Osteocyte (in vitro differentiated cells): ENCODE measurements at regions not wholly inside any gene's neighbourhood (a gene's known extent, or its start where the extent isn't known, plus 50 kb on each side); places are given as distances from the start of the nearest gene placed in this dataset.

ENCODE experiments used
- DNase-seq: peaks from one replicate; pipeline ENCODE4 v3.0.0; 2021; ENCODE audit warnings: mixed read lengths; ENCODE audit not compliant: unreplicated experiment; ENCODE audit errors: extremely low spot score
- H3K27ac Mint-ChIP-seq: one replicate; pipeline ENCODE4 v1.8.0; 2021; ENCODE audit warnings: mild to moderate bottlenecking, mixed read lengths; ENCODE audit not compliant: unreplicated experiment
- H3K27me3 Mint-ChIP-seq: one replicate; pipeline ENCODE4 v1.8.0; 2021; ENCODE audit warnings: mixed read lengths; ENCODE audit not compliant: unreplicated experiment
- H3K36me3 Mint-ChIP-seq: one replicate; pipeline ENCODE4 v1.8.0; 2021; ENCODE audit warnings: mixed read lengths; ENCODE audit not compliant: unreplicated experiment
- H3K4me1 Mint-ChIP-seq: one replicate; pipeline ENCODE4 v1.8.0; 2021; ENCODE audit warnings: mixed read lengths; ENCODE audit not compliant: unreplicated experiment
- H3K4me3 Mint-ChIP-seq: one replicate; pipeline ENCODE4 v1.8.0; 2021; ENCODE audit warnings: mild to moderate bottlenecking, moderate library complexity, mixed read lengths; ENCODE audit not compliant: unreplicated experiment
- H3K9me3 Mint-ChIP-seq: one replicate; pipeline ENCODE4 v1.8.0; 2021; ENCODE audit warnings: mixed read lengths; ENCODE audit not compliant: unreplicated experiment
- CTCF ChIP-seq: fragments of 200-600 bp; sonication (generic); IDR thresholded peaks from 2 replicates; pipeline ENCODE4 v1.5.0; 2021; ENCODE audit warnings: antibody characterized with exemption, mild to moderate bottlenecking, moderate library complexity

DNA sequence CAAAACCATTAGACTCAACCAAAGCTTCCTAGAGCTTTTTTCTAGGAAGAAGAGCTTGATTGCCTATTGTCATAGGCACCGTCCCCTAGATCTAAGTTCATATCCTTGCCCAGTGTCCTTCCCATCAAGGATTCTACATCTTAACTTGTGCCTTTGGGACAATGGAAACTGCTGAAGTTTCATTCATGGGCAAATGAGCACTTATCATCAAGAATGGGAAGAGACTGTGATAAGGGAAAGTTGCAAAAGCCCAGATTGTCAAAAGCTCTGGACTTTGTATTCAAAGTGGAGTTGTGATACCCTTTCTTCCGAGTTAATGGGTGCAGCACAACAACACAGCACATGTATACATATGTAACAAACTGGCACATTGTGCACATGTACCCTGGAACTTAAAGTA is 503.0 kb upstream of the KLHL29 start:
- DNase-seq: no peak
- Mint-ChIP-seq H3K27me3 (no peaks in the 10 kb centered on the region), H3K4me3 (no peak overlapping the region), H3K4me1 (no peaks in the 10 kb centered on the region), H3K36me3 (no peaks in the 10 kb centered on the region), H3K27ac (no peak overlapping the region), H3K9me3 (peaks cover 23% of the 10 kb centered on the region)
- no peak for TF ChIP-seq CTCF

DNA sequence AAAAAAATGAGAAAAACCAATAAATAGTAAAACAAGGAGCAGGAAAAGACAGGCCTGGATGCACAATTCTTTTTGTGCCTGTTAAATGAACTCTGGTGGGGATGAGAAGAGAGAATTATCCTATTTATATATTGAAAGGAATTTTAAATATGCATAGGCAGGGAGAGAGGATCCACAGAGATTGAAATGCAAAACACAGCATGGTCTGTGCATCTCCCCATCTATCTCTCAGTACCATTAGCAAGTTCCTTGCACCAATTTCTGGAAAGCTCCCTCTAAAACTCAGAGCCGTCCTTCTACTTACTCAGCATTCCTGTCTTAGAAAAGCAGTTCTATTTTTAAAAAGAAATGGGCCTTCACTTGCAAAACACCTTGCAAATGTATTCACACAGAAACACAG is 502.3 kb upstream of the KLHL29 start:
- Mint-ChIP-seq H3K36me3 (no peaks in the 10 kb centered on the region), H3K27me3 (no peaks in the 10 kb centered on the region), H3K27ac (no peak overlapping the region), H3K4me3 (no peak overlapping the region), H3K4me1 (no peaks in the 10 kb centered on the region), H3K9me3 (peaks cover 28% of the 10 kb centered on the region)
- no peak for TF ChIP-seq CTCF
- no peak for DNase-seq

- no peaks in the 10 kb centered on the region for H3K27me3 Mint-ChIP-seq
- H3K4me3 Mint-ChIP-seq: no peak overlapping the region
- peaks cover 32% of the 10 kb centered on the region for H3K9me3 Mint-ChIP-seq
- no peak for TF ChIP-seq CTCF
- no peak overlapping the region for H3K27ac Mint-ChIP-seq
- H3K36me3 Mint-ChIP-seq: no peaks in the 10 kb centered on the region
- no peak for DNase-seq
- H3K4me1 Mint-ChIP-seq: no peaks in the 10 kb centered on the region
Observed at GRCh38 chr2:22883054-22883453, 501.9 kb upstream of the KLHL29 start.

GRCh38 chr2:22885245-22885644 is 499.7 kb upstream of the KLHL29 start:
- no peak for DNase-seq
- Mint-ChIP-seq H3K4me1 (no peaks in the 10 kb centered on the region), H3K36me3 (no peaks in the 10 kb centered on the region), H3K9me3 (peaks cover 21% of the 10 kb centered on the region), H3K27me3 (no peaks in the 10 kb centered on the region), H3K27ac (no peak overlapping the region), H3K4me3 (no peak overlapping the region)
- TF ChIP-seq CTCF: no peak

GRCh38 chr2:22887426-22887825 is 497.6 kb upstream of the KLHL29 start:
- H3K4me3 Mint-ChIP-seq: no peak overlapping the region

More at GRCh38 chr2:22887426-22887825, 497.6 kb upstream of the KLHL29 start:
- H3K4me1 Mint-ChIP-seq: no peaks in the 10 kb centered on the region
- DNase-seq: no peak
- H3K9me3 Mint-ChIP-seq: peaks cover 26% of the 10 kb centered on the region
- no peaks in the 10 kb centered on the region for H3K27me3 Mint-ChIP-seq
- no peak overlapping the region for H3K27ac Mint-ChIP-seq
- no peak for TF ChIP-seq CTCF
- H3K36me3 Mint-ChIP-seq: no peaks in the 10 kb centered on the region
